Lower leg skin (tissue), 4 donors: ENCODE measurements at regions not wholly inside any gene's neighbourhood (a gene's known extent, or its start where the extent isn't known, plus 50 kb on each side); places are given as distances from the start of the nearest gene placed in this dataset.

Experiments used
- DNase-seq, 2 donors: peaks; one replicate each; pipeline ENCODE4 v3.0.0-alpha.2; 2019; ENCODE audit warnings: low spot score in 2 of 2
- H3K4me3 ChIP-seq: fragments of 200-600 bp; sonication (generic); 2 replicates; pipeline ENCODE4 v1.5.1; 2017; ENCODE audit warnings: mild to moderate bottlenecking, low read depth; ENCODE audit not compliant: poor library complexity, severe bottlenecking
- POLR2A ChIP-seq, 2 donors: fragments of 450-650 bp; IDR thresholded peaks; one replicate each; pipeline ENCODE4 v1.6.1; 2016 to 2017; ENCODE audit warnings: antibody characterized with exemption in 2 of 2, mild to moderate bottlenecking in 1 of 2, moderate library complexity in 1 of 2
- WGBS, 2 donors: methylation state at CpG; one replicate each; pipeline ENCODE4 v1.1.5; 2018; 5-methylcytosine and 5-hydroxymethylcytosine counted together
- intact Hi-C: fragments of 100-400 bp; cut with DNase I; formaldehyde crosslinking; loops from one replicate; pipeline ENCODE4 v1.15.0; 2023; ENCODE audit warnings: low total_unique reads
- TF ChIP-seq, protein P1 (sequence below), 3 donors: fragments of 450-650 bp; IDR thresholded peaks; one replicate each; pipeline ENCODE4 v1.5.1; 2016; ENCODE audit warnings: antibody characterized with exemption in 3 of 3, mild to moderate bottlenecking in 3 of 3, moderate library complexity in 2 of 3

DNA sequence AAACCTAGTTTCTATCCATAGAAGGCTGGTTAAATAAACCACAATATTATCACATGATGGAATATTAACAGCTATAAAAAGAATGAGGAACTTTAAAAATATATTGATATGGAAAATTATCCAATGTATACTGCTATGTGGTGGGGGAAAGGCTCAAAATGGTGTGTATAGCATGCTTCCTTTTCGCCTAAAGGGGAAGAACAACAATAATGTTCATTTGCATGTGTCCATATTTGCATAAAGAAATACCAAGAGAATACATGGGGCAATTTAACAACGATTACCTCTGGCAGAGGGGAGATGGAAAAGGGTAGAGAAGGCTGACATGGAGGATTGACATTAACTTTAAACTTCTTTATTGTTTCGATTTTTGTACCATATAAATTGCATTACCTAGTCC is 121.3 kb upstream of the PARP11 start:
- no peak for DNase-seq
- intact Hi-C loops = loop anchor here (10.0 kb wide), 1 partner anchor 280 kb away; the partner anchor contains the start of gene CCND2
- 71 to 81% methylated on average over 3 of the region's 3 CpGs for WGBS, 2 donors
- H3K4me3 ChIP-seq = no peak overlapping the region
- TF ChIP-seq, protein P1, sequence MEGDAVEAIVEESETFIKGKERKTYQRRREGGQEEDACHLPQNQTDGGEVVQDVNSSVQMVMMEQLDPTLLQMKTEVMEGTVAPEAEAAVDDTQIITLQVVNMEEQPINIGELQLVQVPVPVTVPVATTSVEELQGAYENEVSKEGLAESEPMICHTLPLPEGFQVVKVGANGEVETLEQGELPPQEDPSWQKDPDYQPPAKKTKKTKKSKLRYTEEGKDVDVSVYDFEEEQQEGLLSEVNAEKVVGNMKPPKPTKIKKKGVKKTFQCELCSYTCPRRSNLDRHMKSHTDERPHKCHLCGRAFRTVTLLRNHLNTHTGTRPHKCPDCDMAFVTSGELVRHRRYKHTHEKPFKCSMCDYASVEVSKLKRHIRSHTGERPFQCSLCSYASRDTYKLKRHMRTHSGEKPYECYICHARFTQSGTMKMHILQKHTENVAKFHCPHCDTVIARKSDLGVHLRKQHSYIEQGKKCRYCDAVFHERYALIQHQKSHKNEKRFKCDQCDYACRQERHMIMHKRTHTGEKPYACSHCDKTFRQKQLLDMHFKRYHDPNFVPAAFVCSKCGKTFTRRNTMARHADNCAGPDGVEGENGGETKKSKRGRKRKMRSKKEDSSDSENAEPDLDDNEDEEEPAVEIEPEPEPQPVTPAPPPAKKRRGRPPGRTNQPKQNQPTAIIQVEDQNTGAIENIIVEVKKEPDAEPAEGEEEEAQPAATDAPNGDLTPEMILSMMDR (IDR thresholded peaks at IDR 0.05) = no peak
- no peak for TF ChIP-seq POLR2A (IDR thresholded peaks at IDR 0.05)

DNA sequence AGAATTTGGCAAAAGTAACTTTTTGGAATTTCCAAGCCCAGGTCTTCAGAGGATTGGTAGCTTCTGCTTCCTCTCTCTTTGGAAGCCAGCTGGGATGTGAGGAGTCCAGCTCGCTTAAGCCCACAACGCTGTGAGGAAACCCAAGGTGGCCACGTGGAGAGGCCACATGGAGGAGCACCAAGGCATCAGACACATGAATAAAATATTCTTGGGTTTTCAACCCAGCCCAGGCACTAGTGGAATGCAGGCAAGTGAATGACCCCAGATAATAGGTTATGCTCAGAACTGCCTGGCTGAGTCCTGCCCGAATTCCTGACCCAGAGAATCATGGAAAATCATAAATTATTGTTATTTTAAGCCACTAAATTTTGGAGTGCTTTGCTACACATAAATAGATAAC is 119.7 kb upstream of the PARP11 start:
- TF ChIP-seq POLR2A (IDR thresholded peaks at IDR 0.05) = no peak
- TF ChIP-seq, protein P1 (IDR thresholded peaks at IDR 0.05) = no peak
- 60 to 71% methylated on average over 4 of the region's 4 CpGs for WGBS, 2 donors
- DNase-seq = no peak
- intact Hi-C loops = loop anchor here (10.0 kb wide), 1 partner anchor 282 kb away; the partner anchor contains the start of gene CCND2
- no peak overlapping the region for H3K4me3 ChIP-seq

DNA sequence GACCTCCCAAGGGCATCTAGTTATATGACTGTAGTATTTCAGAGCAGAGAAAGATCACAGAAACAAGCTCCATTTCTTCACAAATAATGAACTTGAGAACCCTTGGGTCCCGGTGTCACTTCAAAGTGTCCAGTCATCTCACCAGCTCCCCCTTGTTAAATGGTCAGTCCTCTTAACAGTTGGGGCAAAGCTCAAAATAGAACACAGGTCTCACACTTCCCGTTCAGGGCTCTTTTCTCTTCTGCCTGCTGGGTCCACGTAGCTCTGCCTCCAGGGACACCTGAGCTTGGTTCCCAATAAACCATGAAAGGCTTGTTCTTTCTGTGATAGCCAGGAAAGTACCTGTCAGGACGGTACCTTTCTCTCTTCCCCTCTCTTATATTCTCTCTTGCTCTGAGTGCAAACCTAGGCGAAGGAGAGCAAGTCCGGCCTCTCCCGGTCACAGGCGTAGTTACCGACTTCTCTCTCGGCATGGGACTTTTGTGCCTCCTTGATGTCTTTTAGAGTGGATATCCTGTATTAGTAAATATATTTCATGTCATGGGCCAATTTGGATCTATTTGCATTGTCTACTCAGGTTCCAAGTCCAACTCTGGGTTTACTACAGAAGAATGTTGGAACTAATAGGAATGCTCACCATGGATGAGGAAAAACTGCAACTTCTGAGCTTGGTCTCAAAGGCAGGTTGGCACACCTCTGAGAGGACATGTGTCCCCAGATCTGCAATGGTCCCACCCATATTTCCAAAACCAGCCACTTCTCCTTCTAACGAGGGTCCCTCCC is 118.8 kb upstream of the PARP11 start:
- H3K4me3 ChIP-seq = no peak overlapping the region
- no peak for DNase-seq
- intact Hi-C loops = loop anchor here (10.0 kb wide), 1 partner anchor 283 kb away; the partner anchor contains the start of gene CCND2
- TF ChIP-seq POLR2A (IDR thresholded peaks at IDR 0.05) = no peak
- TF ChIP-seq, protein P1 (IDR thresholded peaks at IDR 0.05) = no peak
- WGBS, 2 donors = 77 to 82% methylated on average over 11 of the region's 11 CpGs

DNA sequence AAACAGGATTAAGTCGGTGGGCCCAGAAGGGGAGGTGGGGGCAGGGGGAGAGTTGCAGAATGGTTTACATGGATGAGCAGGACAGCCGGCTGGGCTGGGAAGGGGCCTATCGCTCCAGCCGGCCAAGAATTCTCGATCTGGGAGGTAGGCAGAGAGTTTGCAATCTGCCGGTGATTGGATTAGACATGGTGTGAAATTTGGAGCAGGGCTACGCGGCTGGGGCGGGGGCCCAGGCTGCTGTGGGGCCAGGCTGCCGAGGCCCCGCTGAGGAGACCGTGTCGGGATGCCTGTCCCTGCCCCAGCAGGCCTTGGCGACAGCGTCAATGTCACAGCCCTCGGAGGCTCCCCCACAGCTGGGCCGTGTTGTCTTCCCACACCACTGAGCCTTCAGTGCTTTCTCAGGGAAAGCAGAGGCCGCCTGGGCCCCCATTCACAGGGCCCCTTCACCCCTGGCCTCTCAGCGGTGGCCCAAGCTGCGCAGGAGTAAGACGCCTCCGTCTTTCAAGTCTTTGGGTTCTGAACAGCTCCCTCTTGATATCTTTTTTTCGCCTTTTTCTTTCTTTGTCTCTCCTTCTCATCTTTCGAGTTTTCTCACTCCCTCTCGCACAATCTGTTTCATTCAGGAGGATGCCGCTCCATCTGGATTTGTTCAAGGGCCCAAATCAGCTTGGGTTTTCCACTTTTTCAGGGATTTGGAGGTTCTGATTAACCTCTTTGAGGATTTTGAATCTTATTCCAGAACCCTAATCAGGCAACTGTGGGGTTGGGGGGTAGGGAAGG is 117.5 kb upstream of the PARP11 start:
- 78 to 82% methylated on average over 26 of the region's 26 CpGs for WGBS, 2 donors
- DNase-seq = no peak
- no peak overlapping the region for H3K4me3 ChIP-seq
- intact Hi-C loops = loop anchor here (10.0 kb wide), 1 partner anchor 284 kb away; the partner anchor contains the start of gene CCND2
- TF ChIP-seq, protein P1 (IDR thresholded peaks at IDR 0.05) = no peak
- TF ChIP-seq POLR2A (IDR thresholded peaks at IDR 0.05) = no peak

DNA sequence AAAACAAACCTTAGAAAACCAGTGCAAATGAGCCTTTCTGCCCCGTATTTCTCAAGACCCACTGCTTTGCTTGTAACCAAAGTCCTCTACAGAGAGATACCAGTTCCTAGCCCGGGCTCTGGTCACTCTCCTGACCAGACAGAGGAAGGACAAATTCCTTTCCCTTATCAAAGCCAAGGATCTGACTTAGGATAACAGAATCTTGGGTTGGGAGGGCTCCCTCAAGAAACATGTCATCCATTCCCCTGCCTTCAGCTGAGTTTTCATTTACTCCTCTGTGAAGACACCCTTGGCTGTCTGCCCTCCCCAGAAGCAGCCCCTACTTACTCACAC is 116.0 kb upstream of the PARP11 start:
- TF ChIP-seq, protein P1 (IDR thresholded peaks at IDR 0.05) = no peak
- no peak for TF ChIP-seq POLR2A (IDR thresholded peaks at IDR 0.05)
- H3K4me3 ChIP-seq = no peak overlapping the region
- intact Hi-C loops = no loop called here
- WGBS, 2 donors = 72 to 78% methylated on average over 2 of the region's 2 CpGs
- DNase-seq = no peak
